Keratinocyte (primary cell): ENCODE measurements at regions not wholly inside any gene's neighbourhood (a gene's known extent, or its start where the extent isn't known, plus 50 kb on each side); places are given as distances from the start of the nearest gene placed in this dataset.

Experiments
- DNase-seq: peaks from one replicate; pipeline ENCODE4 v3.0.0-alpha.2; 2011; ENCODE audit warnings: low read depth, missing footprints, low spot score
- FAIRE-seq: peaks from 2 replicates; lab custom pipeline; 2011; peaks lifted over from hg19 to GRCh38; lab: Jason Lieb, UNC
- H2AFZ ChIP-seq: 2 replicates; pipeline ENCODE4 v1.6.0; 2012; ENCODE audit warnings: low read length, control low read depth, inconsistent platforms; ENCODE audit not compliant: control insufficient read depth
- H3K27ac ChIP-seq: 2 replicates; pipeline ENCODE4 v1.5.1; 2011; ENCODE audit warnings: low read length; ENCODE audit not compliant: control insufficient read depth, insufficient read depth
- H3K27me3 ChIP-seq: 3 replicates; pipeline ENCODE4 v1.6.0; 2011; ENCODE audit warnings: low read length; ENCODE audit not compliant: control insufficient read depth, insufficient read depth; ENCODE audit errors: extremely low read depth
- H3K36me3 ChIP-seq, 2 experiments: 2 replicates in 1 of 2; 3 replicates in 1 of 2; pipeline ENCODE4 v1.5.1; 2011; ENCODE audit warnings: low read length in 2 of 2, mild to moderate bottlenecking in 1 of 2; ENCODE audit not compliant: control insufficient read depth in 2 of 2, insufficient read depth in 2 of 2; ENCODE audit errors: extremely low read depth in 1 of 2
- H3K4me1 ChIP-seq: 3 replicates; pipeline ENCODE4 v1.5.1; 2011; ENCODE audit warnings: low read length; ENCODE audit not compliant: control insufficient read depth, insufficient read depth; ENCODE audit errors: extremely low read depth
- H3K4me2 ChIP-seq: 3 replicates; pipeline ENCODE4 v1.6.0; 2011; ENCODE audit warnings: low read depth, low read length; ENCODE audit not compliant: control insufficient read depth, insufficient read depth; ENCODE audit errors: extremely low read depth
- H3K4me3 ChIP-seq, 3 experiments: fragments of 200-600 bp in 1 of 3; sonication (generic) in 1 of 3; 2 replicates in 2 of 3; 3 replicates in 1 of 3; pipeline ENCODE4 v1.5.1; 2011 to 2016; ENCODE audit warnings: low read length in 3 of 3, mild to moderate bottlenecking in 3 of 3, control low read depth in 2 of 3, inconsistent platforms in 1 of 3, low read depth in 1 of 3, mixed read lengths in 1 of 3, mixed run types in 1 of 3, moderate library complexity in 1 of 3; ENCODE audit not compliant: control insufficient read depth in 2 of 3, insufficient read depth in 2 of 3; ENCODE audit errors: extremely low read depth in 1 of 3
- H3K79me2 ChIP-seq: 2 replicates; pipeline ENCODE4 v1.6.0; 2012; ENCODE audit warnings: low read length; ENCODE audit not compliant: control insufficient read depth, insufficient read depth
- H3K9ac ChIP-seq: 3 replicates; pipeline ENCODE4 v1.6.0; 2011; ENCODE audit warnings: low read length; ENCODE audit not compliant: control insufficient read depth, insufficient read depth; ENCODE audit errors: extremely low read depth
- H3K9me1 ChIP-seq: 3 replicates; pipeline ENCODE4 v1.6.0; 2011; ENCODE audit warnings: low read length; ENCODE audit not compliant: control insufficient read depth, insufficient read depth; ENCODE audit errors: extremely low read depth
- H3K9me3 ChIP-seq: 2 replicates; pipeline ENCODE4 v1.5.1; 2012; ENCODE audit warnings: low read depth, low read length; ENCODE audit not compliant: control insufficient read depth
- H4K20me1 ChIP-seq: 3 replicates; pipeline ENCODE4 v1.6.0; 2011; ENCODE audit warnings: low read length; ENCODE audit not compliant: control insufficient read depth, insufficient read depth; ENCODE audit errors: extremely low read depth
- EZH2 ChIP-seq: IDR thresholded peaks from one replicate; pipeline ENCODE4 v1.6.1; 2012; ENCODE audit warnings: inconsistent platforms, mild to moderate bottlenecking, low read length, moderate library complexity
- dilution Hi-C: fragments of 300-500 bp; cut with MboI; formaldehyde crosslinking; loops from one replicate; pipeline ENCODE4 v1.7.0; 2020; ENCODE audit warnings: low sequenced_read_pairs; ENCODE audit not compliant: extremely low pct_ligation_motif_present
- TF ChIP-seq, protein P1 (sequence below), 3 experiments: IDR thresholded peaks in 1 of 3; conservative IDR thresholded peaks in 1 of 3; optimal IDR thresholded peaks in 1 of 3; 2 replicates in 2 of 3; 3 replicates in 1 of 3; pipeline versions ENCODE3 to v1.5.1; 2011; ENCODE audit warnings: low read length in 3 of 3, mild to moderate bottlenecking in 3 of 3, moderate library complexity in 2 of 3, control low read depth in 1 of 3, inconsistent platforms in 1 of 3; ENCODE audit not compliant: insufficient read depth in 2 of 3; ENCODE audit errors: extremely low read depth in 1 of 3

DNA sequence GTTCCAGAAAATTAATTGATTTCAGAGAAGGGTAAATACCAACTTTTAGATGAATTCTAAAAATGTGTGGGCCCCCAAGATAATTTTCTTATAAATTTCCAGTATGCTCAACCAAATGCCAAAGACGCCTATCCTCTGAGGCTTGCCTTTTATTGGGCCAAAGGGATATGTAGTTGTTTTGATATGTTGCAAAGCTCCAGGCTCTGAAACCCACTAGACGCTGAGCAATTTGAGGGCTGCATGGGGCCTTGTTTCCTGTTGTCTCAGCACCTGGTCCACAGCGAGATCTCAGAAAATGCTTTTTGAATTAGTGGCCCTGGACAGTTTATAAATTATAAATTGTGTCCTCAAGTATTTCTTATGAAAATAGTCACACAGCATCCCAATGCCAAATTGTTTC is 397.2 kb downstream of the SAMD5 start:
- Histone ChIP-seq H3K36me3 (no peaks in the 10 kb centered on the region), H3K4me3 (no peak overlapping the region), H3K9me3 (no peaks in the 10 kb centered on the region), H3K4me1 (no peaks in the 10 kb centered on the region), H3K4me2 (no peak overlapping the region), H3K79me2 (no peaks in the 10 kb centered on the region), H3K9ac (no peak overlapping the region), H3K27me3 (no peaks in the 10 kb centered on the region), H3K27ac (no peak overlapping the region), H3K9me1 (no peaks in the 10 kb centered on the region), H2AFZ (no peak overlapping the region), H4K20me1 (no peaks in the 10 kb centered on the region)
- dilution Hi-C loops: no loop called here
- no peak for TF ChIP-seq EZH2
- TF ChIP-seq, protein P1, sequence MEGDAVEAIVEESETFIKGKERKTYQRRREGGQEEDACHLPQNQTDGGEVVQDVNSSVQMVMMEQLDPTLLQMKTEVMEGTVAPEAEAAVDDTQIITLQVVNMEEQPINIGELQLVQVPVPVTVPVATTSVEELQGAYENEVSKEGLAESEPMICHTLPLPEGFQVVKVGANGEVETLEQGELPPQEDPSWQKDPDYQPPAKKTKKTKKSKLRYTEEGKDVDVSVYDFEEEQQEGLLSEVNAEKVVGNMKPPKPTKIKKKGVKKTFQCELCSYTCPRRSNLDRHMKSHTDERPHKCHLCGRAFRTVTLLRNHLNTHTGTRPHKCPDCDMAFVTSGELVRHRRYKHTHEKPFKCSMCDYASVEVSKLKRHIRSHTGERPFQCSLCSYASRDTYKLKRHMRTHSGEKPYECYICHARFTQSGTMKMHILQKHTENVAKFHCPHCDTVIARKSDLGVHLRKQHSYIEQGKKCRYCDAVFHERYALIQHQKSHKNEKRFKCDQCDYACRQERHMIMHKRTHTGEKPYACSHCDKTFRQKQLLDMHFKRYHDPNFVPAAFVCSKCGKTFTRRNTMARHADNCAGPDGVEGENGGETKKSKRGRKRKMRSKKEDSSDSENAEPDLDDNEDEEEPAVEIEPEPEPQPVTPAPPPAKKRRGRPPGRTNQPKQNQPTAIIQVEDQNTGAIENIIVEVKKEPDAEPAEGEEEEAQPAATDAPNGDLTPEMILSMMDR (optimal IDR thresholded peaks at IDR 0.05 in 1 of 3, IDR thresholded peaks at IDR 0.05 in 1 of 3, conservative IDR thresholded peaks at IDR 0.05 in 1 of 3; ENCODE audit: extremely low read depth in 1 of 3, insufficient read depth in 2 of 3, low read length in 3 of 3): no peak
- DNase-seq (no peak), FAIRE-seq (no peak)

DNA sequence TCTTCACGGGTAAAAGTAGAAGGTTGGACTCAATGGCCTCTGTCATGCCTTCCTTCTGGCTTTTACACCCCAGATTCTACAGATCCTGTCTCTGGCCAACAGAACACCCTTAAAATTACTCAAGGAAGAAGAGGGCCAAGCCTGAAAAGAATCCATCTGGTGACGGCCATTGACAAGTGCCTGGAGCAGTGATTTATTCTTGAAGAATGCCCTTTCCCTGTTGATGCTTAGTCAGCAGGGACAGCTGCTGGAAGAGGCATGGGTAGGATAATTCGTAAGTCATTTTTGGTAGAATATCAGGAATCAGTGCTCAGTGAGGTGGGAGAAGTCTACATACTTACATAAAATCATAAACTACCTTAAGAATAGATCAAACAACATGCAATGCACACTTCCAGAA is 397.9 kb downstream of the SAMD5 start:
- Histone ChIP-seq H3K36me3 (no peaks in the 10 kb centered on the region), H3K9ac (no peak overlapping the region), H3K9me3 (no peaks in the 10 kb centered on the region), H3K27ac (no peak overlapping the region), H3K4me3 (no peak overlapping the region), H3K4me1 (no peaks in the 10 kb centered on the region), H3K9me1 (no peaks in the 10 kb centered on the region), H4K20me1 (no peaks in the 10 kb centered on the region), H2AFZ (no peak overlapping the region), H3K4me2 (no peak overlapping the region), H3K79me2 (no peaks in the 10 kb centered on the region), H3K27me3 (no peaks in the 10 kb centered on the region)
- DNase-seq (no peak), FAIRE-seq (no peak)
- dilution Hi-C loops: no loop called here
- TF ChIP-seq EZH2: no peak

DNA sequence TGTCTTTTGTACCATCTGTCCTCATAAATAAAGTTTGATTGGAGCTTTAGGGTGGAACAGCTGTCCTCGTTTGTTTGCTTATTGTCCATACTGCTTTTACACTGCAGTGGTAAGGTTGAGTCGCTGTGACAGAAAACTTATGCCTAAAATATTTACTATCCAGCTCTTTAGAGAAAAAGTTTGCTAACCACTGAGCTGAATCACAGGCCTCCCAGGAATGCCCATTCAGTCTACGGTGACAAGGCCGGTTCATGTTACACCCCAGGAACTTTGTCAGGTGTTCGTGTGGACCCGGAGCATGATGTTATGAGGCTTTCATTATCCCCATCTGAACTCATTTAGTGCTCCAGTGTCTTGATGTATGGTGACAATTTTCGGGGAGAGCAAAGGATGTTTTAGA is 401.1 kb downstream of the SAMD5 start:
- no peaks in the 10 kb centered on the region for H3K4me1 ChIP-seq
- no peak for TF ChIP-seq EZH2
- TF ChIP-seq, protein P1 (optimal IDR thresholded peaks at IDR 0.05 in 1 of 3, IDR thresholded peaks at IDR 0.05 in 1 of 3, conservative IDR thresholded peaks at IDR 0.05 in 1 of 3; ENCODE audit: extremely low read depth in 1 of 3, insufficient read depth in 2 of 3, low read length in 3 of 3): no peak
- DNase-seq (no peak), FAIRE-seq (no peak)
- H3K9me1 ChIP-seq: no peaks in the 10 kb centered on the region
- H2AFZ ChIP-seq: no peak overlapping the region
- H4K20me1 ChIP-seq: no peaks in the 10 kb centered on the region
- no peak overlapping the region for H3K27ac ChIP-seq
- H3K4me2 ChIP-seq: no peak overlapping the region
- H3K36me3 ChIP-seq: no peaks in the 10 kb centered on the region
- no peaks in the 10 kb centered on the region for H3K9me3 ChIP-seq
- no peak overlapping the region for H3K9ac ChIP-seq
- H3K79me2 ChIP-seq: no peaks in the 10 kb centered on the region
- H3K27me3 ChIP-seq: no peaks in the 10 kb centered on the region
- H3K4me3 ChIP-seq: no peak overlapping the region
- dilution Hi-C loops: no loop called here
